ENCODE measurements at regions not wholly inside any gene's neighbourhood (a gene's known extent, or its start where the extent isn't known, plus 50 kb on each side); places are given as distances from the start of the nearest gene placed in this dataset.

DNA sequence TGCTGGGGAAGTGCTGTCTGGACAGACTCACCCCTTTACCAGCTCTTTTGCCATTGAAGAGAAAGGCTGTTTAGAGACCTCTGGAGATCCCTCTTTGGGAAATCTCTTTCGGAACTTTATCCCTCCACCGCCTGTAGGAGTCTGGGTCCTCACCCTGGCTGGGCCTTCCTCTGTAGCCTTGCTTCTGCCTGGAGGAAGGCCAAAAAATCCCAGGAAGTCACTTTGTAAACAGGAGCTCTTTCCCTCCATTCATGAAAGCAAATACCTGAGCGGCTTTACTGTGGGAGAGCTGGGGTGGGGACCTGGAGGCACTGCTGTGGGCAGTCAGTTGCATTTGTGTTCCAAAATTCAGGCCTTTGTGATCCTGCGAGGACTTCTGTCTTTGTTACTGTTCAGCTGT is 126.2 kb downstream of the KLF6 start:
- TF ChIP-seq, protein P1, sequence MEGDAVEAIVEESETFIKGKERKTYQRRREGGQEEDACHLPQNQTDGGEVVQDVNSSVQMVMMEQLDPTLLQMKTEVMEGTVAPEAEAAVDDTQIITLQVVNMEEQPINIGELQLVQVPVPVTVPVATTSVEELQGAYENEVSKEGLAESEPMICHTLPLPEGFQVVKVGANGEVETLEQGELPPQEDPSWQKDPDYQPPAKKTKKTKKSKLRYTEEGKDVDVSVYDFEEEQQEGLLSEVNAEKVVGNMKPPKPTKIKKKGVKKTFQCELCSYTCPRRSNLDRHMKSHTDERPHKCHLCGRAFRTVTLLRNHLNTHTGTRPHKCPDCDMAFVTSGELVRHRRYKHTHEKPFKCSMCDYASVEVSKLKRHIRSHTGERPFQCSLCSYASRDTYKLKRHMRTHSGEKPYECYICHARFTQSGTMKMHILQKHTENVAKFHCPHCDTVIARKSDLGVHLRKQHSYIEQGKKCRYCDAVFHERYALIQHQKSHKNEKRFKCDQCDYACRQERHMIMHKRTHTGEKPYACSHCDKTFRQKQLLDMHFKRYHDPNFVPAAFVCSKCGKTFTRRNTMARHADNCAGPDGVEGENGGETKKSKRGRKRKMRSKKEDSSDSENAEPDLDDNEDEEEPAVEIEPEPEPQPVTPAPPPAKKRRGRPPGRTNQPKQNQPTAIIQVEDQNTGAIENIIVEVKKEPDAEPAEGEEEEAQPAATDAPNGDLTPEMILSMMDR (IDR thresholded peaks at IDR 0.05): no peak
- no peak for TF ChIP-seq ZFX (IDR thresholded peaks at IDR 0.05; ENCODE audit: borderline replicate concordance)

All from 22Rv1 (cell line).